GM10248 (cell line): ENCODE measurements at regions not wholly inside any gene's neighbourhood (a gene's known extent, or its start where the extent isn't known, plus 50 kb on each side); places are given as distances from the start of the nearest gene placed in this dataset.

Experiments used
- CTCF ChIA-PET: fragments of 300-600 bp; sonication (Branson Sonifier 250); formaldehyde crosslinking; extraction: SDS; loops from one replicate; lab custom pipeline; 2021; ENCODE audit warnings: antibody characterized with exemption; lab: Yijun Ruan, JAX
- POLR2A ChIA-PET: fragments of 350-650 bp; sonication (Branson Sonifier 250); formaldehyde crosslinking; extraction: SDS; loops from one replicate; lab custom pipeline; 2020; ENCODE audit warnings: antibody characterized with exemption; lab: Yijun Ruan, JAX
- DNase-seq: peaks from one replicate; pipeline ENCODE4 v3.0.0; 2012; ENCODE audit errors: extremely low spot score
- TF ChIP-seq, protein P1 (sequence below): IDR thresholded peaks from 2 replicates; pipeline ENCODE4 v1.5.1; 2012; ENCODE audit warnings: mild to moderate bottlenecking, low read depth; ENCODE audit errors: extremely low read depth, missing control alignments, control extremely low read depth

DNA sequence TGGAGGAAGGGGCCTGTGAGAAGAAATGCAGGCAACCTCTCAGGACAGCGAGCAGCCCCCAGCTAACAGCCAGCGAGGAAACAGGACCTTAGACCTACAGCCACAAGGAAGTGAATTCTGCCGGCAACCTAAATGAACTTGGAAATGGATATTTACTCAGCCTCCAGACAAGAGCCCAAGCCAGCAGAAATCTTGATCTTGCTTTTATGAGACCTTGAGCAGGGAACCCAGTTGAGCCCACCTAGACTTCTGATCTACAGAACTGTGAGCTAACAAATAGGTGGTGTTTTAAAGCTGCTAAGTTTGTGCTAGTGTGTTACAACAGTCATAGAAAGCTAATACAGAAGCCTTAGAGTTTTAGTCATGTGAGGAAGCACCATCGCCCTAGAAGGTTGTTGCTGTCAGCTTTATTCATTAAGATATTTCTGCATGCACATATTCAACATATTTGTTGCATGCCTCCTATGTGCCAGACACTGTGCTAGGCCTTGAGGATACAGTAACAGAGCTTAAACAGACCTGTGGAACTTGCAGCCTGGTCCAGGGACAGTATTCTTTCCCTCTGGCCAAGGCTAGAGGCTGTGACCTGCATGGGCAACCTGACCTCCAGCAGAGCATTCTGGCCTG is 50.3 kb downstream of the NALF2 start:
- ChIA-PET POLR2A (no interaction called here), CTCF (no interaction called here)
- TF ChIP-seq, protein P1, sequence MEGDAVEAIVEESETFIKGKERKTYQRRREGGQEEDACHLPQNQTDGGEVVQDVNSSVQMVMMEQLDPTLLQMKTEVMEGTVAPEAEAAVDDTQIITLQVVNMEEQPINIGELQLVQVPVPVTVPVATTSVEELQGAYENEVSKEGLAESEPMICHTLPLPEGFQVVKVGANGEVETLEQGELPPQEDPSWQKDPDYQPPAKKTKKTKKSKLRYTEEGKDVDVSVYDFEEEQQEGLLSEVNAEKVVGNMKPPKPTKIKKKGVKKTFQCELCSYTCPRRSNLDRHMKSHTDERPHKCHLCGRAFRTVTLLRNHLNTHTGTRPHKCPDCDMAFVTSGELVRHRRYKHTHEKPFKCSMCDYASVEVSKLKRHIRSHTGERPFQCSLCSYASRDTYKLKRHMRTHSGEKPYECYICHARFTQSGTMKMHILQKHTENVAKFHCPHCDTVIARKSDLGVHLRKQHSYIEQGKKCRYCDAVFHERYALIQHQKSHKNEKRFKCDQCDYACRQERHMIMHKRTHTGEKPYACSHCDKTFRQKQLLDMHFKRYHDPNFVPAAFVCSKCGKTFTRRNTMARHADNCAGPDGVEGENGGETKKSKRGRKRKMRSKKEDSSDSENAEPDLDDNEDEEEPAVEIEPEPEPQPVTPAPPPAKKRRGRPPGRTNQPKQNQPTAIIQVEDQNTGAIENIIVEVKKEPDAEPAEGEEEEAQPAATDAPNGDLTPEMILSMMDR, result no peak
- no peak for DNase-seq

DNA sequence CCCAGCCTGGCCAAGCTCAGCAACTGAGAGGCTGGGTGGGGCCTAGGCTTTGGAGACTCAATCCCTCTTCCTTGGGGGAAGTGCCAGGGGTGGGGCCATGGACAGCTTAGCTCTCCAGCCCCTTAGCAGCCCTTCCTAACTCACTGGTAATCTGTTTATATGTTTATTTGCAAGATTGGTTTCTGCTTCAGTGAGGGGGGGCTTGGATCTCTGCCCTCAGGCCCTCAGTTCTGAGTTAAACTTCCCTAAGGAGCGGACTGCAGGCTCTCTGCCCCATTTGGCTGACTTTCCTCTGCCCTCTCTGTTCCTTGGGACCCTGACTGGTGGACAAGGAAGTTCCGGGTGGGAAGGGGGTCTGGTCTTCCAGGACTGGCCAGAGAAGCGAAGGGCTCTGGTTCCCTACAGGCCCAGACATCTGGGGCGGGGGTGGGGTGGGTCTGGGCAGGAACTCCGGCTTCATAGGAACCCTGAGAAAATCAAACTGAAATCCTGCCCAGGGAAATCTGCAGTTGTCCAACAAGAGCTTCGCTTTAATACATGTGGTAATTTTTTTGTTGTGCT is 51.4 kb downstream of the NALF2 start:
- CTCF ChIA-PET, result no interaction called here
- no peak for DNase-seq
- POLR2A ChIA-PET, result no interaction called here
- TF ChIP-seq, protein P1, result no peak

DNA sequence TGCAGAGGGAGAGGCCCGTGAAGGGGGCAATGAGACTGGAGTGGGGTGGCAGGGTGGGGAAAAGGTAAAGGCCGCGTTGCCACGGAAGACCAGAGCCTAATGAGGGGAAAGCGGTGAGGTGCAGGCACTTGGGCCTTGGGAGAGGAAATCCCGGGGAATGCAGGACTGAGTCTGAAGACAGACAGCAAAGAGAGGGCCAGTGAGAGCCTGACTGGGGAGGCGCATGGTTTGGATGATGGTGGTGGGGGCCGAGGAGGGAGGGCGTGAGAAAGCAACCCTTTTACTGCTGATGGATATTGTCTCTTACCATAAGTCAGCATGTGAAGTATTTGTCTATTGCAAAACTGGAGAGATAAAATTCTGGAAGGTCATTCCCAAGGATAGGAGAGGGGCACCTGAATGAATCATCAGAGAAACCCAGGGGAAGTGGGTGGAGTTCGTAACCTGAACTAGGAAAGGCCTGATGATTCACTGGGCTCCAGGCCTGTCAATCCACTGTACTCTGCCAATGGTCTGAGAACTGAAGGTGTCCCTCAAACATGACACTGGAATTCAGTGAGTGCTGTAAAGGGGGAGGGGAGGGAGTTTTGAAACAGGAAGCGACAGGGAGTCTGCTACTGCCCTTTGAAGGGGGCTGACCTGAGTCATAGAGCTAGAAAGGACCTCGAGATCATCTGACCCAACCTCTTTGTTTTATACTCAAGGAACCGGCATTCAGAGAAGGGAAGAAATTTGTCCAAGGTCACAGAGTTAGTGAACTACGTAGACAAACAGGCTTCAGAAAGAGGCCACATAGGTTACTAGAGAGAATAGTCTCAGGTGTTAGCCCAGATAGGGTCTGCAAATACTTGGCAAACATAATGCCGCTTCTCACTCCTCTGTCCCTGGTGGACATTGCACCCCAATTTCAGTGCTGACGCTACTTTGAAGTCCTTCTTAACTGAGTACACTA is 52.2 kb downstream of the NALF2 start:
- DNase-seq, result no peak
- TF ChIP-seq, protein P1, result no peak
- ChIA-PET POLR2A (no interaction called here), CTCF (no interaction called here)

DNA sequence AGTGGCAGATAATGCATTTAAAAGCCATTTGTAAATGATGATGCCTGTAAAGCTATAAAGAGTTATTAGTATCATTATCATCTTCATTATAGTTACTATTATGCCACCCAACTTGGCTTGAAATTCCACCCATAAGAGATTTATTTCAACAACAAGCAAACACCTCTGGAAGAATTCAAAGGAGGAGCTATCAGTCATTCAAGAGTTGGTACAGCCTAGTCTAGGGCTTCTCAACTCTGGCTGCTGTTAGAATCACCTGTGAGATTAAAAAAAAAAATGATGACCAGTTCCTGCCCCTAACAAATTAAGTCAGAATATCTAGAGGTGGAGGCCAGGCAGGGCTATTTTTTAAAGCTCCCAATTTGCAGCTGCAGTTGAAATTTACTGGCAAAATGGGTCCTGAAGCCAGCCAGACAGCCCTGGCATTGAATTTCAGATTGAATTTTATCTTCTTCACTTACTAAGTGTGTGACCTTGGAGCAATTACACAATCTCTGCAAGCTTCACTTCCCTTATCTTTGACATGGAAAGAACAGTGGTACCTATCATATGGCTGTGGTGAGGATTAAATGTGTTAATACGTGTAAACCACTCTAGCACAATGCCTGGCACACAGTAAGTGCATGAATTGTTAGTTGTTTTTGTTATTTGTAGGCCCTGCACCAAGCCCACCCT is 52.9 kb upstream of the EDA start:
- ChIA-PET POLR2A (no interaction called here), CTCF (interaction anchor here (0.8 kb wide), 1 partner anchor 8 kb away, joined by 3 read pairs; no protein-coding TSS in a partner anchor)
- DNase-seq, result no peak
- TF ChIP-seq, protein P1, result no peak

DNA sequence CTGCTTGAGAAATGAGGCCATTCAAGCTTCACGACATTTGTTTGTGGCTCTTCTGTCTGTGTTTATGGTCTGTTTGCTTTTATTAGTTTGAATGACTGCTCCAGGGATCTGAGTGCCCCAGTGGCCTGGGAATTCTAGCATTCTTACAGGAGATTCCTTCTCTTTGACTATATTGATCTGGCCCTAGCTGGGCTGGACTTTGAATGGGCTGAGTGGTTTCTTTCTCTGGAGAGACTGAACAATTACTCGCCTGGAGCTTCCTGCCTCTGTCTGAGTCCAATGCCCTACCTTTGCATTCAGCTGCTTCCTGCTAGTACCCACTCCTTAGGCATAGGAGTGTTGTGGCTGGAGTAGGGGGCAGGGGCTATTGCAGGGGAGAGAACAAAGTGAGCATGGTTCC is 51.2 kb upstream of the EDA start:
- TF ChIP-seq, protein P1, result no peak
- POLR2A ChIA-PET, result no interaction called here
- DNase-seq, result no peak
- CTCF ChIA-PET, result no interaction called here

DNA sequence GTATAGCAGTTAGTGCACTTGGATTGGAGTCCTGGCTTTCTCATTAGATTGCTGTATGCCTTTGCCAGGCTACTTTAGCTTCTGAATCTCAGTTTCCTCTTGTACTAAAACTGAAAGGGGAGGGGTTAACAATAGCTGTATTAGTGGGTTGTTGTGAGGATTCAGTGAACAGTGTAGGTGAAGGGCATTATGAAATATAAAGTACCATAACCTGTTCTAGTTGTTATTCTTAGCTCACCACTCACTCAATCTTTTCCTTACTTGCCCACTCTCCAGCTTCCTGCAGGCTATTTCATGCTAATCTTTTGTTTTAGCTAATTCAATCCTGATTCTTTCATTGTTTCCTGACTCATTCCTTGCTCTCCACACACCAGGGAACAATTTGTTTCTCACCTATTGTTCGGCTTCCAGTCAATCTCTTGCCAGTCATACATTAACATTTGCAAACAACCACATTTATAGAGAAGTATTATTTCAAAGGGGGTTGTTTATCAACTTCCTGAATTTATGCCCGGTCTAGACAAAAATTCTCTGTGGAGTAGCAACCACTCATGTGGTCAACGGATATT is 50.6 kb upstream of the EDA start:
- POLR2A ChIA-PET, result no interaction called here
- CTCF ChIA-PET, result no interaction called here
- no peak for DNase-seq
- TF ChIP-seq, protein P1, result no peak
